IMR-90 (cell line): ENCODE measurements at regions not wholly inside any gene's neighbourhood (a gene's known extent, or its start where the extent isn't known, plus 50 kb on each side); places are given as distances from the start of the nearest gene placed in this dataset.

Experiments used
- ATAC-seq: fragments of 200-7000 bp; cut with Tn5 transposase; 2 replicates; pipeline ENCODE4 v1.9.1; 2020; ENCODE audit warnings: low read depth, mild to moderate bottlenecking, moderate library complexity
- BruUV-seq: library from RNA; stranded (reverse); fragments of 400-500 nt; replicated peaks from 2 replicates; lab custom pipeline; 2021; lab: Mats Ljungman, UMichigan
- CTCF ChIA-PET: fragments of 300-600 bp; formaldehyde crosslinking; extraction: SDS; loops from one replicate; lab custom pipeline; 2021; ENCODE audit warnings: antibody characterized with exemption; lab: Yijun Ruan, JAX
- POLR2A ChIA-PET: fragments of 300-600 bp; sonication (Branson Sonifier 250); formaldehyde crosslinking; loops from one replicate; lab custom pipeline; 2022; ENCODE audit warnings: antibody characterized with exemption; ENCODE audit not compliant: unreplicated experiment; lab: Charles Lee
- DNase-seq: peaks from one replicate; pipeline ENCODE4 v3.0.0; 2013
- H2AFZ ChIP-seq: replicated peaks from 2 replicates; pipeline ENCODE3; 2013; ENCODE audit warnings: low read length, mild to moderate bottlenecking; ENCODE audit not compliant: poor library complexity
- H2AK5ac ChIP-seq: 2 replicates; pipeline ENCODE4 v1.6.1; 2013; ENCODE audit warnings: low read depth, low read length, inconsistent platforms
- H2AK9ac ChIP-seq: replicated peaks from 2 replicates; pipeline ENCODE3; 2013; ENCODE audit warnings: mild to moderate bottlenecking, low read depth, low read length, moderate library complexity; ENCODE audit not compliant: poor library complexity
- H2BK120ac ChIP-seq: 2 replicates; pipeline ENCODE4 v1.6.1; 2013; ENCODE audit warnings: low read depth, low read length, inconsistent platforms
- H2BK15ac ChIP-seq: 3 replicates; pipeline ENCODE4 v1.6.1; 2013; ENCODE audit warnings: low read depth, low read length, inconsistent platforms
- H2BK20ac ChIP-seq: 2 replicates; pipeline ENCODE4 v1.6.1; 2013; ENCODE audit warnings: low read depth, mild to moderate bottlenecking, inconsistent platforms, low read length, moderate library complexity
- H2BK5ac ChIP-seq: 2 replicates; pipeline ENCODE4 v1.6.1; 2013; ENCODE audit warnings: mild to moderate bottlenecking, low read depth, low read length, inconsistent platforms; ENCODE audit not compliant: poor library complexity, severe bottlenecking
- H3K14ac ChIP-seq: replicated peaks from 2 replicates; pipeline ENCODE4 v1.6.1; 2013; ENCODE audit warnings: low read depth, low read length, inconsistent platforms
- H3K18ac ChIP-seq: 2 replicates; pipeline ENCODE4 v1.6.1; 2013; ENCODE audit warnings: low read depth, low read length, control low read depth
- H3K23ac ChIP-seq: 2 replicates; pipeline ENCODE4 v1.6.1; 2013; ENCODE audit warnings: low read depth, low read length, inconsistent platforms
- H3K27ac ChIP-seq: 2 replicates; pipeline ENCODE4 v1.5.1; 2013; ENCODE audit warnings: mild to moderate bottlenecking, control low read depth, low read length; ENCODE audit not compliant: insufficient read depth
- H3K27me3 ChIP-seq: 2 replicates; pipeline ENCODE4 v1.6.1; 2013; ENCODE audit warnings: low read length; ENCODE audit not compliant: control insufficient read depth, insufficient read depth
- H3K36me3 ChIP-seq: 2 replicates; pipeline ENCODE4 v1.6.1; 2013; ENCODE audit warnings: low read length, mixed read lengths; ENCODE audit not compliant: control insufficient read depth, insufficient read depth
- H3K4ac ChIP-seq: 2 replicates; pipeline ENCODE4 v1.6.1; 2013; ENCODE audit warnings: low read depth, low read length, inconsistent platforms
- H3K4me1 ChIP-seq: 2 replicates; pipeline ENCODE4 v1.6.1; 2013; ENCODE audit warnings: low read length, mixed read lengths; ENCODE audit not compliant: control insufficient read depth, insufficient read depth
- H3K4me2 ChIP-seq: 2 replicates; pipeline ENCODE4 v1.6.1; 2013; ENCODE audit warnings: low read depth, mild to moderate bottlenecking, control low read depth, low read length, moderate library complexity
- H3K4me3 ChIP-seq: 2 replicates; pipeline ENCODE4 v1.5.1; 2013; ENCODE audit warnings: low read depth, mild to moderate bottlenecking, control low read depth, low read length, moderate library complexity; ENCODE audit not compliant: insufficient read depth
- H3K56ac ChIP-seq: 2 replicates; pipeline ENCODE4 v1.6.1; 2013; ENCODE audit warnings: low read length, inconsistent platforms; ENCODE audit not compliant: insufficient read depth; ENCODE audit errors: extremely low read depth
- H3K79me1 ChIP-seq, 2 experiments: 2 replicates each; pipeline ENCODE4 v1.6.1; 2013; ENCODE audit warnings: low read length in 2 of 2, inconsistent platforms in 1 of 2, low read depth in 1 of 2
- H3K9ac ChIP-seq: 2 replicates; pipeline ENCODE4 v1.6.1; 2013; ENCODE audit warnings: low read depth, low read length, control low read depth
- H3K9me1 ChIP-seq: 2 replicates; pipeline ENCODE4 v1.6.1; 2013; ENCODE audit warnings: low read length, inconsistent platforms; ENCODE audit not compliant: insufficient read depth
- H3K9me3 ChIP-seq: 2 replicates; pipeline ENCODE4 v1.6.1; 2013; ENCODE audit warnings: low read length; ENCODE audit not compliant: control insufficient read depth, insufficient read depth
- H4K20me1 ChIP-seq: 2 replicates; pipeline ENCODE4 v1.6.1; 2013; ENCODE audit warnings: low read length, inconsistent platforms; ENCODE audit not compliant: insufficient read depth
- H4K5ac ChIP-seq: 2 replicates; pipeline ENCODE4 v1.6.1; 2013; ENCODE audit warnings: mild to moderate bottlenecking, low read depth, low read length, control low read depth
- H4K8ac ChIP-seq, 2 experiments: 2 replicates each; pipeline ENCODE4 v1.6.1; 2013; ENCODE audit warnings: low read depth in 2 of 2, low read length in 2 of 2, control low read depth in 1 of 2, inconsistent platforms in 1 of 2
- H4K91ac ChIP-seq: 2 replicates; pipeline ENCODE4 v1.6.1; 2013; ENCODE audit warnings: low read depth, low read length, inconsistent platforms; ENCODE audit not compliant: insufficient read depth
- MAFK ChIP-seq: IDR thresholded peaks from 2 replicates; pipeline ENCODE4 v1.6.1; 2012; ENCODE audit warnings: low read depth, low read length, improper control_type of control experiment
- SMC3 ChIP-seq: fragments of 150-350 bp; IDR thresholded peaks from 2 replicates; pipeline ENCODE4 v1.6.1; 2016; ENCODE audit warnings: low read depth, mild to moderate bottlenecking, antibody characterized with exemption, low read length, moderate library complexity
- WGBS, 2 experiments: methylation state at CpG; one replicate each; pipeline versions ENCODE4 v1.1.5 to v1.1.7; 2013; ENCODE audit warnings: missing lambda C conversion rate in 2 of 2; ENCODE audit not compliant: insufficient read length in 1 of 2; ENCODE audit errors: extremely low coverage in 2 of 2; 5-methylcytosine and 5-hydroxymethylcytosine counted together
- dilution Hi-C: fragments of 300-500 bp; cut with HindIII; formaldehyde crosslinking; loops from one replicate; pipeline ENCODE4 v1.14.3; 2018; ENCODE audit warnings: low sequenced_read_pairs; ENCODE audit not compliant: unreplicated experiment
- in situ Hi-C: fragments of 300-500 bp; cut with MboI; formaldehyde crosslinking; loops from 3 replicates; pipeline ENCODE4 v1.14.3; 2019; ENCODE audit warnings: low sequenced_read_pairs, inconsistent platforms, mixed read lengths
- intact Hi-C: fragments of 100-400 bp; cut with micrococcal nuclease; formaldehyde crosslinking; loops from 2 replicates; pipeline ENCODE4 v1.10.0; 2022
- TF ChIP-seq, protein P1 (sequence below): fragments of 150-350 bp; IDR thresholded peaks from 2 replicates; pipeline ENCODE4 v1.6.1; 2016; ENCODE audit warnings: low read depth, mild to moderate bottlenecking, low read length, moderate library complexity, borderline replicate concordance

GRCh38 chr3:194283221-194284006, 67.7 kb downstream of the CPN2 start:
- in situ Hi-C loops (no loop called here), dilution Hi-C loops (no loop called here), intact Hi-C loops (no loop called here)
- Histone ChIP-seq H2AK9ac (no peak overlapping the region), H3K4ac (no peak overlapping the region), H3K9me1 (no peaks in the 10 kb centered on the region), H2BK15ac (no peak overlapping the region), H3K56ac (no peak overlapping the region), H4K91ac (no peak overlapping the region), H3K9me3 (no peaks in the 10 kb centered on the region), H2BK120ac (no peak overlapping the region), H4K5ac (no peak overlapping the region), H3K18ac (no peak overlapping the region), H2AK5ac (no peak overlapping the region), H3K27ac (no peak overlapping the region), H3K4me3 (no peak overlapping the region), H2BK20ac (no peak overlapping the region), H2BK5ac (no peak overlapping the region), H4K8ac (no peak overlapping the region), H2AFZ (no peak overlapping the region), H3K4me1 (peaks cover under 1% of the 10 kb centered on the region; the same call in 1 of the 2 replicates), H3K4me2 (no peak overlapping the region), H3K27me3 (peaks cover 55% of the 10 kb centered on the region), H3K9ac (no peak overlapping the region), H3K14ac (no peak overlapping the region), H3K23ac (no peak overlapping the region), H4K20me1 (no peaks in the 10 kb centered on the region), H3K79me1 (no peaks in the 10 kb centered on the region), H3K36me3 (no peaks in the 10 kb centered on the region)
- ChIA-PET POLR2A (no interaction called here), CTCF (no interaction called here)
- WGBS, 2 experiments = no CpG with 5 or more reads among the region's 12 CpGs
- DNase-seq (no peak), ATAC-seq (no peak)
- TF ChIP-seq, protein P1, sequence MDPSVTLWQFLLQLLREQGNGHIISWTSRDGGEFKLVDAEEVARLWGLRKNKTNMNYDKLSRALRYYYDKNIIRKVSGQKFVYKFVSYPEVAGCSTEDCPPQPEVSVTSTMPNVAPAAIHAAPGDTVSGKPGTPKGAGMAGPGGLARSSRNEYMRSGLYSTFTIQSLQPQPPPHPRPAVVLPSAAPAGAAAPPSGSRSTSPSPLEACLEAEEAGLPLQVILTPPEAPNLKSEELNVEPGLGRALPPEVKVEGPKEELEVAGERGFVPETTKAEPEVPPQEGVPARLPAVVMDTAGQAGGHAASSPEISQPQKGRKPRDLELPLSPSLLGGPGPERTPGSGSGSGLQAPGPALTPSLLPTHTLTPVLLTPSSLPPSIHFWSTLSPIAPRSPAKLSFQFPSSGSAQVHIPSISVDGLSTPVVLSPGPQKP = no peak
- TF ChIP-seq SMC3 = no peak
- no peak for TF ChIP-seq MAFK
- no TSS peak for BruUV-seq
